Psoas muscle (tissue), 7 donors: ENCODE measurements at regions not wholly inside any gene's neighbourhood (a gene's known extent, or its start where the extent isn't known, plus 50 kb on each side); places are given as distances from the start of the nearest gene placed in this dataset.

Experiments
- ATAC-seq, 4 donors: fragments of 200-7000 bp; cut with Tn5 transposase; one replicate each; pipeline ENCODE4 v1.9.1; 2020; ENCODE audit warnings: moderate library complexity in 3 of 4, mild to moderate bottlenecking in 2 of 4
- DNase-seq, 2 donors: peaks; one replicate each; pipeline ENCODE4 v3.0.0-alpha.2; 2020
- H3K27ac ChIP-seq: fragments of 200-600 bp; one replicate; pipeline ENCODE4 v1.8.0; 2022
- H3K27me3 ChIP-seq, 3 donors: fragments of 200-600 bp in 1 of 3; one replicate each; pipeline versions ENCODE4 v1.6.1 to v1.8.0; 2013 to 2022; ENCODE audit warnings: low read length in 2 of 3, mild to moderate bottlenecking in 2 of 3, moderate library complexity in 1 of 3; ENCODE audit not compliant: insufficient read depth in 3 of 3
- H3K36me3 ChIP-seq, 2 donors: fragments of 200-600 bp in 1 of 2; one replicate each; pipeline versions ENCODE4 v1.6.1 to v1.8.0; 2013 to 2022; ENCODE audit warnings: low read depth in 1 of 2, mild to moderate bottlenecking in 1 of 2, moderate library complexity in 1 of 2; ENCODE audit not compliant: insufficient read depth in 1 of 2
- H3K4me1 ChIP-seq: fragments of 200-600 bp; one replicate; pipeline ENCODE4 v1.8.0; 2022
- H3K4me3 ChIP-seq: fragments of 200-600 bp; one replicate; pipeline ENCODE4 v1.8.0; 2022; ENCODE audit warnings: mild to moderate bottlenecking
- H3K9me3 ChIP-seq: fragments of 200-600 bp; one replicate; pipeline ENCODE4 v1.8.0; 2022
- CTCF ChIP-seq: fragments of 200-600 bp; IDR thresholded peaks from one replicate; pipeline ENCODE4 v1.8.0; 2022; ENCODE audit warnings: antibody characterized with exemption
- WGBS, 3 donors: extraction: QIAGEN DNeasy Blood & Tissue Kit; methylation state at CpG; one replicate each; pipeline versions ENCODE4 v1.1.6 to v1.1.7; 2013; 5-methylcytosine and 5-hydroxymethylcytosine counted together
- intact Hi-C, 2 donors: fragments of 100-400 bp; cut with DNase I; formaldehyde crosslinking; loops; one replicate each; pipeline versions ENCODE4 v1.11.0 to v1.14.2; 2022
- donor health status: healthy with polysubstance abuse.
- donor health status: DM: no; HTN: no; CAD: no; lungs with moderate emphysema.
- donor health status: Bipolar disorder and iron deficiency.
- donor health status: healthy.
- donor health status: DM: yes; HTN: yes; CAD: no.
- donor health status: DM: no; HTN: no; CAD: no.
- donor health status: DM: yes; HTN: yes; CAD: no.

- Histone ChIP-seq H3K9me3 (no peaks in the 10 kb centered on the region), H3K4me3 (no peak overlapping the region), H3K27me3 (peaks cover 0 to 2% (median 0%) of the 10 kb centered on the region in 3 donors), H3K4me1 (no peaks in the 10 kb centered on the region), H3K27ac (no peak overlapping the region), H3K36me3 (no peaks in the 10 kb centered on the region)
- DNase-seq (no peak), ATAC-seq (no peak)
- no peak for TF ChIP-seq CTCF
- intact Hi-C loops = no loop called here
- 42 to 57% (median 51%) methylated on average over 7 of the region's 7 CpGs for WGBS, 3 donors
Measured at GRCh38 chr13:21971662-21972621, 301.1 kb downstream of the FGF9 start.

GRCh38 chr13:21973437-21974125 is 302.7 kb downstream of the FGF9 start:
- ATAC-seq = no peak
- DNase-seq = no peak
- intact Hi-C loops = no loop called here
- Histone ChIP-seq H3K4me3 (no peak overlapping the region), H3K27me3 (peaks cover 0 to 2% (median 0%) of the 10 kb centered on the region in 3 donors), H3K4me1 (no peaks in the 10 kb centered on the region), H3K9me3 (no peaks in the 10 kb centered on the region), H3K36me3 (no peaks in the 10 kb centered on the region), H3K27ac (no peak overlapping the region)
- no peak for TF ChIP-seq CTCF
- 89 to 91% (median 90%) methylated on average over 19 of the region's 19 CpGs for WGBS, 3 donors

- intact Hi-C loops = no loop called here
- ATAC-seq (no peak), DNase-seq (no peak)
- Histone ChIP-seq H3K36me3 (no peaks in the 10 kb centered on the region), H3K27ac (no peak overlapping the region), H3K4me3 (no peak overlapping the region), H3K9me3 (no peaks in the 10 kb centered on the region), H3K4me1 (no peaks in the 10 kb centered on the region), H3K27me3 (peaks cover 0 to 2% (median 0%) of the 10 kb centered on the region in 3 donors)
- WGBS, 3 donors = 77 to 87% (median 84%) methylated on average over 8 of the region's 8 CpGs
- no peak for TF ChIP-seq CTCF
Measured at GRCh38 chr13:21974741-21975140, 303.9 kb downstream of the FGF9 start.

GRCh38 chr13:21976159-21976558 is 305.3 kb downstream of the FGF9 start:
- ATAC-seq (no peak), DNase-seq (no peak)
- peaks cover 0 to 2% (median 0%) of the 10 kb centered on the region in 3 donors for H3K27me3 ChIP-seq
- no peak overlapping the region for H3K27ac ChIP-seq
- H3K9me3 ChIP-seq = no peaks in the 10 kb centered on the region
- no peak for TF ChIP-seq CTCF
- H3K4me3 ChIP-seq = no peak overlapping the region
- WGBS, 3 donors = 77 to 80% (median 79%) methylated on average over 10 of the region's 10 CpGs
- H3K36me3 ChIP-seq = no peaks in the 10 kb centered on the region
- intact Hi-C loops = no loop called here
- no peaks in the 10 kb centered on the region for H3K4me1 ChIP-seq
